C4-2B (cell line): ENCODE measurements at regions not wholly inside any gene's neighbourhood (a gene's known extent, or its start where the extent isn't known, plus 50 kb on each side); places are given as distances from the start of the nearest gene placed in this dataset.
"Not testable (repeated sequence)": the region's sequence is repeated elsewhere in the genome, so short reads cannot be mapped to it uniquely, and the experiment has no call there.

Experiments
- H3K27ac ChIP-seq: fragments of 450-650 bp; 2 replicates; pipeline ENCODE4 v1.5.1; 2017
- CTCF ChIP-seq: fragments of 450-650 bp; conservative IDR thresholded peaks from 2 replicates; pipeline ENCODE4 v1.5.1; 2017; ENCODE audit warnings: mild to moderate bottlenecking
- ZFX ChIP-seq: fragments of 450-650 bp; IDR thresholded peaks from 2 replicates; pipeline ENCODE4 v1.6.1; 2017

- H3K27ac ChIP-seq, result no peak overlapping the region
- TF ChIP-seq CTCF (no peak), ZFX (no peak)
These were observed 223.5 kb downstream of the NDUFA10 start for GRCh38 chr2:239801404-239802184.

- H3K27ac ChIP-seq, result no peak overlapping the region
- TF ChIP-seq CTCF (no peak), ZFX (no peak)
These were observed 224.3 kb downstream of the NDUFA10 start for GRCh38 chr2:239800785-239801386.

- TF ChIP-seq ZFX (no peak), CTCF (no peak)
These were observed 227.8 kb downstream of the NDUFA10 start for GRCh38 chr2:239797316-239797715.

GRCh38 chr2:239795761-239796160 lies 229.4 kb downstream of the NDUFA10 start:
- H3K27ac ChIP-seq, result not testable (repeated sequence)

More at GRCh38 chr2:239797316-239797715, 227.8 kb downstream of the NDUFA10 start:
- no peak overlapping the region for H3K27ac ChIP-seq

DNA sequence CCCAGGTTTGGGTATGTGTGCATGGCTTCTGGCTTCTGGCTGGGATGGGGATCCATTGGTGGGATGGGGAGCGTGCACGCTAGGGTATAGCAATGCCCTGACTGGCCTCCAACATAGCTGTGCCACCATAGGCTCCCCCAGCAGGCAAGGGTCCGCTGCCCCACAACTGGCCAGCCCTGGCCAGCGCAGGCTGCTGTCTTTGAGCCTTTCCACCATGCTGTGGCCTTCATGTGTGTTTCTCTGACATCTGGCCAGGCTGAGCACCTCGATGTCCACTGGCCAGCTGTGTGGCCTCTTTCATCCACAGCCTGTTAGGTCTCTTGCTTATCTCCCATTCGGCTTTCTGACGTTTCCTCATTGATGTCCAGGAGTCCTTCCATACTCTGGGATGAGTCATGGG lies 231.3 kb downstream of the NDUFA10 start:
- TF ChIP-seq CTCF, result no peak
- no peak for TF ChIP-seq ZFX

GRCh38 chr2:239793086-239793485 lies 232.1 kb downstream of the NDUFA10 start:
- TF ChIP-seq CTCF (no peak), ZFX (no peak)
- H3K27ac ChIP-seq, result no peak overlapping the region

More for the DNA sequence above, 231.3 kb downstream of the NDUFA10 start:
- no peak overlapping the region for H3K27ac ChIP-seq

GRCh38 chr2:239792405-239793084 lies 232.6 kb downstream of the NDUFA10 start:
- TF ChIP-seq ZFX (no peak), CTCF (no peak)

More at GRCh38 chr2:239792405-239793084, 232.6 kb downstream of the NDUFA10 start:
- no peak overlapping the region for H3K27ac ChIP-seq
